ENCODE measurements at regions not wholly inside any gene's neighbourhood (a gene's known extent, or its start where the extent isn't known, plus 50 kb on each side); places are given as distances from the start of the nearest gene placed in this dataset.

DNA sequence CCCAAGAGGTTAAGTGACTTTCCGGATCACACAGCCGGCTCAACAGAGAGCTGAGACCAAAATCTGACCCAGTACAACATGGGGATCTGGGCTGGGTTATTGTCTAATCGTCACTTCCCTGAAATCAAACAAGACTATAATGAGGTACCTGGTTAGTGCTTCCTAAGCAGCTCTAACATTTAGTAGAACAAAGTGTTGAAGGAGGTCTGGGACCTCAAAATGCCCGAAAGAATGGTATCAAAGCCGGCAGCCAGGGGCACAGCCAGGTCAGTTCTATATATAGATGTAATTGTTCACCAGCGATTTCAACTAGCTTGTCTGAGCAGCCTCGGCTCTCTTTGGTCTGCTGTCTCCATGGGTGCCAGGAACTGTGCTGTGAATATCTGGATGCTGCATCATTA, 245.5 kb upstream of the ECI2 start:
- no peak overlapping the region for H3K4me3 ChIP-seq (ENCODE audit: insufficient read depth in 1 of 2, low read depth in 1 of 2, low read length in 2 of 2)
- no peak overlapping the region for H3K23ac ChIP-seq (ENCODE audit: low read length in 2 of 2)
- whole genome bisulfite sequencing: 90% methylated on average over 7 of the region's 7 CpGs
- no peaks in the 10 kb centered on the region for H3K4me1 ChIP-seq (ENCODE audit: control insufficient read depth, insufficient read depth, low read depth, low read length)
- no peaks in the 10 kb centered on the region for H3K27me3 ChIP-seq (ENCODE audit: control insufficient read depth in 1 of 2, insufficient read depth in 1 of 2, low read length in 2 of 2)
- H2BK5ac ChIP-seq (ENCODE audit: low read depth, low read length, poor library complexity, severe bottlenecking): no peak overlapping the region
- H2BK12ac ChIP-seq (ENCODE audit: low read length in 2 of 2): no peak overlapping the region
- no peak overlapping the region for H3K9ac ChIP-seq (ENCODE audit: low read length)
- H4K8ac ChIP-seq (ENCODE audit: low read length): no peak overlapping the region
- no peak overlapping the region for H3K27ac ChIP-seq (ENCODE audit: low read length, poor library complexity, severe bottlenecking)
- no peak overlapping the region for H2BK15ac ChIP-seq (ENCODE audit: low read depth, poor library complexity, severe bottlenecking)
- no peak overlapping the region for H3K4ac ChIP-seq (ENCODE audit: low read depth in 1 of 2, low read length in 2 of 2)
- H3K36me3 ChIP-seq (ENCODE audit: control insufficient read depth in 1 of 2, insufficient read depth in 2 of 2, low read depth in 1 of 2, low read length in 2 of 2): no peaks in the 10 kb centered on the region
- DNase-seq: no peak
- H3K79me1 ChIP-seq (replicated peaks; ENCODE audit: low read length, poor library complexity, severe bottlenecking): no peaks in the 10 kb centered on the region
- H2BK120ac ChIP-seq (ENCODE audit: low read depth, low read length): no peak overlapping the region
- H3K14ac ChIP-seq (ENCODE audit: low read length in 2 of 2): no peak overlapping the region
- no peak overlapping the region for H2AK5ac ChIP-seq (ENCODE audit: low read length, severe bottlenecking)
- no peak overlapping the region for H3K4me2 ChIP-seq (ENCODE audit: low read length, poor library complexity, severe bottlenecking)
- H3K9me3 ChIP-seq (ENCODE audit: control insufficient read depth, low read length): peaks cover 38% of the 10 kb centered on the region
- H3K18ac ChIP-seq (ENCODE audit: low read depth in 1 of 2, low read length in 2 of 2): no peak overlapping the region
- no peak overlapping the region for H4K91ac ChIP-seq (ENCODE audit: low read length)
- no peak overlapping the region for H2AFZ ChIP-seq (ENCODE audit: low read depth, low read length)

DNA sequence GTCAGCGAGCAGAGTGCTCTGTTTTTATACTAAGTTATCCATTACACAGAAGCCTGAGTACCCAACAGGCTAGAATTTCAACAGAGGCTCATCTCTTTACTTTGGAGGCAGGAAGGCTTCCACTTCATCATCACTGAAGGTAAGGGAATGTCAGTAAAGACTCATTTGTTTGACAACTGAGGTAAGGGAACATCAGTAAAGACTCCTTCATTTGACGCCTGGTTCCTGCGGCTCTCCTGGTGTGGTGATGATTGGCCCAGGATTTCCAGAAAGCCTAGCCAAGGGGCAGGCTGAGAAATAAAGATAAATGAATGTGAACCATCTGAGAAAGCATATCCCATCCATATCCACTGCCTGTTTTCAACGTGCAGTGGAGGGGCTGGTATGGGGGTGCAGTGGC, 244.6 kb upstream of the ECI2 start:
- H3K4ac ChIP-seq (ENCODE audit: low read depth in 1 of 2, low read length in 2 of 2): no peak overlapping the region
- no peaks in the 10 kb centered on the region for H3K79me1 ChIP-seq (replicated peaks; ENCODE audit: low read length, poor library complexity, severe bottlenecking)
- no peak overlapping the region for H2BK5ac ChIP-seq (ENCODE audit: low read depth, low read length, poor library complexity, severe bottlenecking)
- no peaks in the 10 kb centered on the region for H3K4me1 ChIP-seq (ENCODE audit: control insufficient read depth, insufficient read depth, low read depth, low read length)
- H3K27me3 ChIP-seq (ENCODE audit: control insufficient read depth in 1 of 2, insufficient read depth in 1 of 2, low read length in 2 of 2): no peaks in the 10 kb centered on the region
- H4K8ac ChIP-seq (ENCODE audit: low read length): no peak overlapping the region
- no peak overlapping the region for H2AFZ ChIP-seq (ENCODE audit: low read depth, low read length)
- no peak overlapping the region for H2BK15ac ChIP-seq (ENCODE audit: low read depth, poor library complexity, severe bottlenecking)
- H3K36me3 ChIP-seq (ENCODE audit: control insufficient read depth in 1 of 2, insufficient read depth in 2 of 2, low read depth in 1 of 2, low read length in 2 of 2): no peaks in the 10 kb centered on the region
- no peak for DNase-seq
- H3K4me2 ChIP-seq (ENCODE audit: low read length, poor library complexity, severe bottlenecking): no peak overlapping the region
- H3K14ac ChIP-seq (ENCODE audit: low read length in 2 of 2): no peak overlapping the region
- H3K27ac ChIP-seq (ENCODE audit: low read length, poor library complexity, severe bottlenecking): no peak overlapping the region
- no peak overlapping the region for H3K4me3 ChIP-seq (ENCODE audit: insufficient read depth in 1 of 2, low read depth in 1 of 2, low read length in 2 of 2)
- no peak overlapping the region for H3K23ac ChIP-seq (ENCODE audit: low read length in 2 of 2)
- H3K9ac ChIP-seq (ENCODE audit: low read length): no peak overlapping the region
- H4K91ac ChIP-seq (ENCODE audit: low read length): no peak overlapping the region
- H3K9me3 ChIP-seq (ENCODE audit: control insufficient read depth, low read length): peaks cover 29% of the 10 kb centered on the region
- no peak overlapping the region for H3K18ac ChIP-seq (ENCODE audit: low read depth in 1 of 2, low read length in 2 of 2)
- no peak overlapping the region for H2BK12ac ChIP-seq (ENCODE audit: low read length in 2 of 2)
- WGBS: 96% methylated on average over 3 of the region's 4 CpGs
- H2BK120ac ChIP-seq (ENCODE audit: low read depth, low read length): no peak overlapping the region
- H2AK5ac ChIP-seq (ENCODE audit: low read length, severe bottlenecking): no peak overlapping the region

- Histone ChIP-seq H3K9ac (ENCODE audit: low read length) (no peak overlapping the region), H3K27ac (ENCODE audit: low read length, poor library complexity, severe bottlenecking) (no peak overlapping the region), H2AK5ac (ENCODE audit: low read length, severe bottlenecking) (no peak overlapping the region), H3K4me1 (ENCODE audit: control insufficient read depth, insufficient read depth, low read depth, low read length) (no peaks in the 10 kb centered on the region), H3K9me3 (ENCODE audit: control insufficient read depth, low read length) (peaks cover 15% of the 10 kb centered on the region), H3K27me3 (ENCODE audit: control insufficient read depth in 1 of 2, insufficient read depth in 1 of 2, low read length in 2 of 2) (no peaks in the 10 kb centered on the region), H2BK5ac (ENCODE audit: low read depth, low read length, poor library complexity, severe bottlenecking) (no peak overlapping the region), H3K4me2 (ENCODE audit: low read length, poor library complexity, severe bottlenecking) (no peak overlapping the region), H2BK120ac (ENCODE audit: low read depth, low read length) (no peak overlapping the region), H3K14ac (ENCODE audit: low read length in 2 of 2) (no peak overlapping the region), H2BK15ac (ENCODE audit: low read depth, poor library complexity, severe bottlenecking) (no peak overlapping the region), H4K8ac (ENCODE audit: low read length) (no peak overlapping the region), H3K36me3 (ENCODE audit: control insufficient read depth in 1 of 2, insufficient read depth in 2 of 2, low read depth in 1 of 2, low read length in 2 of 2) (no peaks in the 10 kb centered on the region), H3K4ac (ENCODE audit: low read depth in 1 of 2, low read length in 2 of 2) (no peak overlapping the region), H3K79me1 (replicated peaks; ENCODE audit: low read length, poor library complexity, severe bottlenecking) (no peaks in the 10 kb centered on the region), H4K91ac (ENCODE audit: low read length) (no peak overlapping the region), H3K23ac (ENCODE audit: low read length in 2 of 2) (no peak overlapping the region), H2AFZ (ENCODE audit: low read depth, low read length) (no peak overlapping the region), H3K4me3 (ENCODE audit: insufficient read depth in 1 of 2, low read depth in 1 of 2, low read length in 2 of 2) (no peak overlapping the region), H2BK12ac (ENCODE audit: low read length in 2 of 2) (no peak overlapping the region), H3K18ac (ENCODE audit: low read depth in 1 of 2, low read length in 2 of 2) (no peak overlapping the region)
- WGBS: 90% methylated on average over 12 of the region's 12 CpGs
- no peak for DNase-seq
Observed at GRCh38 chr6:4378319-4378996, 243.1 kb upstream of the ECI2 start.

DNA sequence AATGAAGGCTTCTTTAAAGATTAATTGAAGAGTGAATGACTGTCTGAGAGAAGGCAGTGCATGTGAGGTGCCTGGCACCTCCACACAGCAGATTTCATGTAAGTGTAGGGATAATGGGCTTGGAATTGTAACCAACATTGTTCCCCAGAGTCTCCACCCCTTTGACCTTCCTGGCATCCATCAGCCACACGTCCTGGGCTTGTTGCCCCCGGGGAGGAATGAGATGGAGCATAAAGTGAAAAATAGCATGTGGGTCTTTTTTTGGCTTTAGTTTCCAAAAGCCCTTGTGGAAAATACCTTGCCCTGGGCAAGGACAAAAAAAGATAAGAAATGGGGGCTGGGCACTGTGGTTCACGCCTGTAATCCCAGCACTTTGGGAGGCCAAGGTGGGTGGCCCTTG, 242.2 kb upstream of the ECI2 start:
- H2AFZ ChIP-seq (ENCODE audit: low read depth, low read length): no peak overlapping the region
- no peak overlapping the region for H4K8ac ChIP-seq (ENCODE audit: low read length)
- H3K9me3 ChIP-seq (ENCODE audit: control insufficient read depth, low read length): peaks cover 6% of the 10 kb centered on the region
- H2BK15ac ChIP-seq (ENCODE audit: low read depth, poor library complexity, severe bottlenecking): no peak overlapping the region
- no peaks in the 10 kb centered on the region for H3K27me3 ChIP-seq (ENCODE audit: control insufficient read depth in 1 of 2, insufficient read depth in 1 of 2, low read length in 2 of 2)
- H2BK5ac ChIP-seq (ENCODE audit: low read depth, low read length, poor library complexity, severe bottlenecking): no peak overlapping the region
- H3K23ac ChIP-seq (ENCODE audit: low read length in 2 of 2): no peak overlapping the region
- H4K91ac ChIP-seq (ENCODE audit: low read length): no peak overlapping the region
- no peak overlapping the region for H3K4me2 ChIP-seq (ENCODE audit: low read length, poor library complexity, severe bottlenecking)
- H3K36me3 ChIP-seq (ENCODE audit: control insufficient read depth in 1 of 2, insufficient read depth in 2 of 2, low read depth in 1 of 2, low read length in 2 of 2): no peaks in the 10 kb centered on the region
- no peak overlapping the region for H3K27ac ChIP-seq (ENCODE audit: low read length, poor library complexity, severe bottlenecking)
- H3K4me1 ChIP-seq (ENCODE audit: control insufficient read depth, insufficient read depth, low read depth, low read length): no peaks in the 10 kb centered on the region
- H2AK5ac ChIP-seq (ENCODE audit: low read length, severe bottlenecking): no peak overlapping the region
- 64% methylated on average over 3 of the region's 3 CpGs for WGBS
- no peak overlapping the region for H3K4ac ChIP-seq (ENCODE audit: low read depth in 1 of 2, low read length in 2 of 2)
- no peak overlapping the region for H3K14ac ChIP-seq (ENCODE audit: low read length in 2 of 2)
- H3K4me3 ChIP-seq (ENCODE audit: insufficient read depth in 1 of 2, low read depth in 1 of 2, low read length in 2 of 2): no peak overlapping the region
- H3K79me1 ChIP-seq (replicated peaks; ENCODE audit: low read length, poor library complexity, severe bottlenecking): no peaks in the 10 kb centered on the region
- no peak overlapping the region for H2BK12ac ChIP-seq (ENCODE audit: low read length in 2 of 2)
- H3K9ac ChIP-seq (ENCODE audit: low read length): no peak overlapping the region
- DNase-seq: no peak
- H3K18ac ChIP-seq (ENCODE audit: low read depth in 1 of 2, low read length in 2 of 2): no peak overlapping the region
- H2BK120ac ChIP-seq (ENCODE audit: low read depth, low read length): no peak overlapping the region

Measured in mesenchymal stem cell (in vitro differentiated cells and primary cell).